Gastrocnemius medialis (tissue), 4 donors: ENCODE measurements at regions not wholly inside any gene's neighbourhood (a gene's known extent, or its start where the extent isn't known, plus 50 kb on each side); places are given as distances from the start of the nearest gene placed in this dataset.

Source experiments
- ATAC-seq, 2 donors: fragments of 150-250 bp; one replicate each; pipeline ENCODE4 v1.9.1; 2016
- DNase-seq, 2 donors: peaks; one replicate each; pipeline ENCODE4 v3.0.0-alpha.2; 2019
- H3K27ac ChIP-seq, 4 donors: fragments of 200-600 bp; sonication (generic); 1 replicate in 1 of 4; 2 replicates in 3 of 4; pipeline ENCODE4 v1.5.1; 2016 to 2018; ENCODE audit warnings: mild to moderate bottlenecking in 2 of 4, moderate library complexity in 1 of 4
- H3K27me3 ChIP-seq, 3 donors: fragments of 200-600 bp; sonication (generic) in 2 of 3; 1 replicate in 1 of 3; 2 replicates in 2 of 3; pipeline versions ENCODE4 v1.5.1 to v1.6.0; 2016 to 2019; ENCODE audit warnings: mild to moderate bottlenecking in 1 of 3, moderate library complexity in 1 of 3
- H3K36me3 ChIP-seq, 2 donors: fragments of 200-600 bp; sonication (generic) in 1 of 2; one replicate each; pipeline ENCODE4 v1.5.1; 2017 to 2018
- H3K4me1 ChIP-seq, 2 donors: fragments of 200-600 bp; sonication (generic) in 1 of 2; one replicate each; pipeline ENCODE4 v1.5.1; 2016 to 2017; ENCODE audit warnings: mild to moderate bottlenecking in 2 of 2
- H3K4me3 ChIP-seq, 4 donors: fragments of 200-600 bp; sonication (generic) in 3 of 4; 1 replicate in 1 of 4; 2 replicates in 3 of 4; pipeline ENCODE4 v1.5.1; 2016 to 2019; ENCODE audit warnings: mild to moderate bottlenecking in 2 of 4
- H3K9me3 ChIP-seq, 3 donors: fragments of 200-600 bp; sonication (generic) in 2 of 3; 1 replicate in 1 of 3; 2 replicates in 2 of 3; pipeline ENCODE4 v1.5.1; 2016 to 2019
- POLR2A ChIP-seq, 2 donors: fragments of 450-650 bp; IDR thresholded peaks; one replicate each; pipeline ENCODE4 v1.6.1; 2017; ENCODE audit warnings: antibody characterized with exemption in 2 of 2, mild to moderate bottlenecking in 2 of 2, moderate library complexity in 2 of 2
- in situ Hi-C, 4 donors: fragments of 200-750 bp; cut with MboI; loops; one replicate each; pipeline versions ENCODE4 v1.15.0 to v1.8.0; 2017; ENCODE audit warnings: low sequenced_read_pairs in 4 of 4
- intact Hi-C: fragments of 100-400 bp; cut with DNase I; formaldehyde crosslinking; loops from one replicate; pipeline ENCODE4 v1.15.1; 2023; ENCODE audit warnings: low total_unique reads
- TF ChIP-seq, protein P1 (sequence below), 5 experiments: fragments of 450-650 bp in 3 of 5; fragments of 200-600 bp in 2 of 5; sonication (generic) in 2 of 5; IDR thresholded peaks in 4 of 5; conservative IDR thresholded peaks in 1 of 5; 1 replicate in 4 of 5; 2 replicates in 1 of 5; pipeline ENCODE4 v1.5.1; 2016 to 2019; ENCODE audit warnings: antibody characterized with exemption in 5 of 5, mild to moderate bottlenecking in 3 of 5, moderate library complexity in 3 of 5

GRCh38 chr21:27759820-27760219 is 792.9 kb upstream of the ADAMTS5 start:
- intact Hi-C loops: no loop called here
- no peak for ATAC-seq
- H3K27me3 ChIP-seq: no peaks in the 10 kb centered on the region
- no peak for DNase-seq
- no peak overlapping the region for H3K27ac ChIP-seq
- H3K4me3 ChIP-seq: no peak overlapping the region
- no peaks in the 10 kb centered on the region for H3K9me3 ChIP-seq
- in situ Hi-C loops: no loop called here
- H3K36me3 ChIP-seq: no peaks in the 10 kb centered on the region
- TF ChIP-seq POLR2A (IDR thresholded peaks at IDR 0.05): no peak
- TF ChIP-seq, protein P1, sequence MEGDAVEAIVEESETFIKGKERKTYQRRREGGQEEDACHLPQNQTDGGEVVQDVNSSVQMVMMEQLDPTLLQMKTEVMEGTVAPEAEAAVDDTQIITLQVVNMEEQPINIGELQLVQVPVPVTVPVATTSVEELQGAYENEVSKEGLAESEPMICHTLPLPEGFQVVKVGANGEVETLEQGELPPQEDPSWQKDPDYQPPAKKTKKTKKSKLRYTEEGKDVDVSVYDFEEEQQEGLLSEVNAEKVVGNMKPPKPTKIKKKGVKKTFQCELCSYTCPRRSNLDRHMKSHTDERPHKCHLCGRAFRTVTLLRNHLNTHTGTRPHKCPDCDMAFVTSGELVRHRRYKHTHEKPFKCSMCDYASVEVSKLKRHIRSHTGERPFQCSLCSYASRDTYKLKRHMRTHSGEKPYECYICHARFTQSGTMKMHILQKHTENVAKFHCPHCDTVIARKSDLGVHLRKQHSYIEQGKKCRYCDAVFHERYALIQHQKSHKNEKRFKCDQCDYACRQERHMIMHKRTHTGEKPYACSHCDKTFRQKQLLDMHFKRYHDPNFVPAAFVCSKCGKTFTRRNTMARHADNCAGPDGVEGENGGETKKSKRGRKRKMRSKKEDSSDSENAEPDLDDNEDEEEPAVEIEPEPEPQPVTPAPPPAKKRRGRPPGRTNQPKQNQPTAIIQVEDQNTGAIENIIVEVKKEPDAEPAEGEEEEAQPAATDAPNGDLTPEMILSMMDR (IDR thresholded peaks at IDR 0.05 in 4 of 5, conservative IDR thresholded peaks at IDR 0.05 in 1 of 5): no peak
- no peaks in the 10 kb centered on the region for H3K4me1 ChIP-seq

DNA sequence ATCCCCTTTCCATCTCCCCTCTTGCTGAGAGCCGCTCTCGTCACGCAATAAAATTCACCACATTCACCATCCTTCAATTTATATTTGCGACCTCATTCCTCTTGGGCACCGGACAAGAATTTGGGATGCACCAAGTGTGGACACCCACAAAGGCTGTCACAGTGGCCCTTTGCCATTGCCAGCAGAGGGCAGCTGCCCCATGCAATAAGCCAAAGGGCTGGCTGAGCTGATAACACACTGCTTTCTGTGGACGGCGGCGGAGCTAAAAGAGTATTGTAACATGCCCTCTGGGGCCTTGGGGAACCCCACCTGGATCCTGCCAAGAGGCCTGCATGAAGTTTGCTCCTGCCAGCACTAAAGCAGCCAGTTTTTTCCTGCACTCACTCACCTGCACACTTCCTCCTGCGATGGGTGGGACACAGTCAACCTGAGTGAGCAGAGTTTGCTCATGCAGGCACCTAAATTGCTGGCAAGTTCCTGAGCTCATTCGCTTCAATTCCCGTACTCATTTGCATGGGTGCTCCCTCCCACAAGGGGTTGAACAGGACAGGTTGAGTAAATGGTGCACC is 792.3 kb upstream of the ADAMTS5 start:
- no peak overlapping the region for H3K4me3 ChIP-seq
- no peak for DNase-seq
- in situ Hi-C loops (no loop called here), intact Hi-C loops (no loop called here)
- H3K27me3 ChIP-seq: no peaks in the 10 kb centered on the region
- H3K36me3 ChIP-seq: no peaks in the 10 kb centered on the region
- ATAC-seq: no peak
- no peaks in the 10 kb centered on the region for H3K4me1 ChIP-seq
- H3K27ac ChIP-seq: no peak overlapping the region
- no peaks in the 10 kb centered on the region for H3K9me3 ChIP-seq
- TF ChIP-seq, protein P1 (IDR thresholded peaks at IDR 0.05 in 4 of 5, conservative IDR thresholded peaks at IDR 0.05 in 1 of 5): peak in 2 of 5 experiments; percentile 35 to 40
- no peak for TF ChIP-seq POLR2A (IDR thresholded peaks at IDR 0.05)

DNA sequence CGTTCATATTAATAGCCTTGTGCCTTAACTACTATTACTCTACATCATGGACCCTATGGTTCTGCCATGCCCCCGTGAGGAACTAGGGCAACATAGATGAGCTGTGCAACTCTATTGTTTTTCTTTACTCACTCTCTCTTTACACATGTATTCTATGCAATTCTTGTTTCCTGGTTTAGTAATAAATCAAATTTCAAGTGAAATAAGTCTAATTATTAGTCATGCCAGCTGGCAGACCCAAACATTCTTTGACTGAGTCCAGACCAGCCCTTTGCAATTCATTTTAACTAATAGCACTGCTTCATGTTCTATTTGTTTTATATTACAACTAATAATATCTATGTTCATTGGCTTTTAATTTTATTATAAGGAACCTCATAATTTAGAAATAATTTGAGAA is 789.3 kb upstream of the ADAMTS5 start:
- DNase-seq (no peak), ATAC-seq (no peak)
- no peaks in the 10 kb centered on the region for H3K9me3 ChIP-seq
- H3K4me1 ChIP-seq: no peaks in the 10 kb centered on the region
- intact Hi-C loops: no loop called here
- in situ Hi-C loops: no loop called here
- no peaks in the 10 kb centered on the region for H3K36me3 ChIP-seq
- no peaks in the 10 kb centered on the region for H3K27me3 ChIP-seq
- no peak overlapping the region for H3K4me3 ChIP-seq
- TF ChIP-seq, protein P1 (IDR thresholded peaks at IDR 0.05 in 4 of 5, conservative IDR thresholded peaks at IDR 0.05 in 1 of 5): no peak
- TF ChIP-seq POLR2A (IDR thresholded peaks at IDR 0.05): no peak
- H3K27ac ChIP-seq: no peak overlapping the region

DNA sequence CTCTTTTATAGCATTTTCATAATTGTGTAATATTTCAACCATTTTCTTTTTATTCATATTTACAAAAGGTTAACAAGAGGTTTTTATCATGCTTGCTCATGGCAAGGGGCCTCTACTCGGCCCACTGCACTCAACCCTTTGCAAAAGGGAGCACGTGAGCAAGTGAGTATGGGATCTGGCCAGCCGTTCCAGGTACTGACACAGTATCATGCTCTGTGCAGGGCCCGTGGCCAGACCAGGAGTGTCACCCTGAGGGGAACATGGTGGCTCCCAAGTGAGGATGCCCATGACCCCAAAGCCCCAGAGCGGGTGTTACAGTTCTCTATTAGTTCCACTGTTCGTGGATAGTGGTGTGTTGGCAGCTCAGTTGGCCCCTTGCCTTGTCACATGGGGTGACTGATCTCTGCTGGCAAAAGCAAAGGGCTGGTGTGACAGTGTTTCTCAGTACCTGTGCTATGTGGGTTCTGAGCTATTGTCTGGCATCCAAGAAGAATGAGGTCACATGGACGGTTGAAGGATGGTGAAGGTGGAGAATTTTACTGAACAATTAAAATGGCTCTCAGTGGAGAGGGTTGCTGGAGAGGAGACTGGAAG is 777.2 kb upstream of the ADAMTS5 start:
- ATAC-seq (no peak), DNase-seq (no peak)
- no peaks in the 10 kb centered on the region for H3K36me3 ChIP-seq
- H3K4me3 ChIP-seq: no peak overlapping the region
- H3K27ac ChIP-seq: no peak overlapping the region
- no peaks in the 10 kb centered on the region for H3K27me3 ChIP-seq
- H3K9me3 ChIP-seq: no peaks in the 10 kb centered on the region
- no peak for TF ChIP-seq POLR2A (IDR thresholded peaks at IDR 0.05)
- TF ChIP-seq, protein P1 (IDR thresholded peaks at IDR 0.05 in 4 of 5, conservative IDR thresholded peaks at IDR 0.05 in 1 of 5): no peak
- H3K4me1 ChIP-seq: no peaks in the 10 kb centered on the region
- in situ Hi-C loops: no loop called here
- intact Hi-C loops: no loop called here

DNA sequence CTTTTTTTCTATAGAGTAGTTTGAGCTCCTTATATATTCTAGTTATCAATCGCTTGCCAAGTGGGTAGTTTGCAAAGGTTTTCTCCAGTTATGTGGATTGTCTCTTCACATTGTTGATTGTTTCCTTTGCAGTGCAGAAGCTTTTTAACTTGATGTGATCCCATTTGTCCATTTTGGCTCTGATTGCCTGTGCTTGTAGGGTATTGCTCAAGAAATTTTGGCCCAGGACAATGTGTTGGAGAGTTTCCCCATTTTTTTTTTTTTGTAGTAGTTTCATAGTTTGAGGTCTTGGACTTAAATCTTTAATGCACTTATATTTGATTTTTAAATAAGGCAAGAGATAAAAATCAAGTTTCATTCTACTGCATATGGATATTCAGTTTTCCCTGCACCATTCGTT is 774.8 kb upstream of the ADAMTS5 start:
- Histone ChIP-seq H3K27me3 (no peaks in the 10 kb centered on the region), H3K4me3 (no peak overlapping the region), H3K9me3 (no peaks in the 10 kb centered on the region), H3K36me3 (no peaks in the 10 kb centered on the region), H3K27ac (no peak overlapping the region), H3K4me1 (no peaks in the 10 kb centered on the region)
- intact Hi-C loops: no loop called here
- ATAC-seq (no peak), DNase-seq (no peak)
- TF ChIP-seq, protein P1 (IDR thresholded peaks at IDR 0.05 in 4 of 5, conservative IDR thresholded peaks at IDR 0.05 in 1 of 5): no peak
- no peak for TF ChIP-seq POLR2A (IDR thresholded peaks at IDR 0.05)
- in situ Hi-C loops: no loop called here
